Left lung (tissue), 4 donors: ENCODE measurements at regions not wholly inside any gene's neighbourhood (a gene's known extent, or its start where the extent isn't known, plus 50 kb on each side); places are given as distances from the start of the nearest gene placed in this dataset.

Source experiments
- ATAC-seq: fragments of 200-7000 bp; cut with Tn5 transposase; one replicate; pipeline ENCODE4 v1.9.1; 2020; ENCODE audit warnings: moderate library complexity
- DNase-seq, 4 donors: peaks; one replicate each; pipeline ENCODE4 v3.0.0-alpha.2; 2013 to 2020
- H3K27ac ChIP-seq, 2 donors: fragments of 200-600 bp; sonication (generic) in 1 of 2; one replicate each; pipeline versions ENCODE4 v1.5.0 to v1.8.0; 2020 to 2021
- H3K27me3 ChIP-seq, 2 donors: fragments of 200-600 bp; sonication (generic) in 1 of 2; one replicate each; pipeline versions ENCODE4 v1.5.0 to v1.8.0; 2020 to 2021
- H3K36me3 ChIP-seq, 2 donors: fragments of 200-600 bp; sonication (generic) in 1 of 2; one replicate each; pipeline versions ENCODE4 v1.5.0 to v1.8.0; 2020 to 2021
- H3K4me1 ChIP-seq, 2 donors: fragments of 200-600 bp; one replicate each; pipeline ENCODE4 v1.8.0; 2021
- H3K4me3 ChIP-seq, 2 donors: fragments of 200-600 bp; sonication (generic) in 1 of 2; one replicate each; pipeline versions ENCODE4 v1.5.0 to v1.8.0; 2020 to 2021; ENCODE audit warnings: mild to moderate bottlenecking in 1 of 2
- H3K9me3 ChIP-seq, 2 donors: fragments of 200-600 bp; sonication (generic) in 1 of 2; one replicate each; pipeline versions ENCODE4 v1.5.0 to v1.8.0; 2020 to 2021
- intact Hi-C, 2 donors: fragments of 100-400 bp; cut with DNase I; formaldehyde crosslinking; loops; one replicate each; pipeline versions ENCODE4 v1.11.2 to v1.14.2; 2022
- TF ChIP-seq, protein P1 (sequence below), 2 donors: fragments of 200-600 bp; sonication (generic) in 1 of 2; IDR thresholded peaks; one replicate each; pipeline versions ENCODE4 v1.5.0 to v1.8.0; 2021; ENCODE audit warnings: antibody characterized with exemption in 2 of 2
- donor health status: DM: no; HTN: yes; CAD: no.
- donor health status: DM: no; HTN: no; CAD: no.

DNA sequence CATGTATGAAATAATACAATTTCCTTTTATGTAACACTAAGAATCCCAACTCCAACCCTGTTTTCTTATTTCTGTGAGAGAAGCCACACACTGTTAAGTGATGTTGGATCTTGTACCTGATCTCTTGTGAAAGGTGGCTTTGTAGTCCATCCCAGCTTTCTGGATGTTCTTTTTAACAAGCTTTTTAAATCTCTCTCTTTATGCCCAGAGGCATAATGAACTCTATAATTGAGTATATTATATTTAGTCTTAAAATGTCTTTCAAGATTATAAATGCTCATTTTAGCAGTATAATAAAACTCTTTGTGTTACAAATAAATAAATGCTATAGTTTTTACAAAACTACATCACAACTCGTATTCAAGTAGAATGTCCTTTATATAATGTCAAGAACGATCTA is 922.1 kb downstream of the EPHA7 start:
- intact Hi-C loops: no loop called here
- Histone ChIP-seq H3K9me3 (no peaks in the 10 kb centered on the region), H3K4me3 (no peak overlapping the region), H3K36me3 (no peaks in the 10 kb centered on the region), H3K4me1 (no peaks in the 10 kb centered on the region), H3K27ac (no peak overlapping the region), H3K27me3 (no peaks in the 10 kb centered on the region)
- ATAC-seq (no peak), DNase-seq (no peak)
- TF ChIP-seq, protein P1, sequence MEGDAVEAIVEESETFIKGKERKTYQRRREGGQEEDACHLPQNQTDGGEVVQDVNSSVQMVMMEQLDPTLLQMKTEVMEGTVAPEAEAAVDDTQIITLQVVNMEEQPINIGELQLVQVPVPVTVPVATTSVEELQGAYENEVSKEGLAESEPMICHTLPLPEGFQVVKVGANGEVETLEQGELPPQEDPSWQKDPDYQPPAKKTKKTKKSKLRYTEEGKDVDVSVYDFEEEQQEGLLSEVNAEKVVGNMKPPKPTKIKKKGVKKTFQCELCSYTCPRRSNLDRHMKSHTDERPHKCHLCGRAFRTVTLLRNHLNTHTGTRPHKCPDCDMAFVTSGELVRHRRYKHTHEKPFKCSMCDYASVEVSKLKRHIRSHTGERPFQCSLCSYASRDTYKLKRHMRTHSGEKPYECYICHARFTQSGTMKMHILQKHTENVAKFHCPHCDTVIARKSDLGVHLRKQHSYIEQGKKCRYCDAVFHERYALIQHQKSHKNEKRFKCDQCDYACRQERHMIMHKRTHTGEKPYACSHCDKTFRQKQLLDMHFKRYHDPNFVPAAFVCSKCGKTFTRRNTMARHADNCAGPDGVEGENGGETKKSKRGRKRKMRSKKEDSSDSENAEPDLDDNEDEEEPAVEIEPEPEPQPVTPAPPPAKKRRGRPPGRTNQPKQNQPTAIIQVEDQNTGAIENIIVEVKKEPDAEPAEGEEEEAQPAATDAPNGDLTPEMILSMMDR (IDR thresholded peaks at IDR 0.05): no peak

DNA sequence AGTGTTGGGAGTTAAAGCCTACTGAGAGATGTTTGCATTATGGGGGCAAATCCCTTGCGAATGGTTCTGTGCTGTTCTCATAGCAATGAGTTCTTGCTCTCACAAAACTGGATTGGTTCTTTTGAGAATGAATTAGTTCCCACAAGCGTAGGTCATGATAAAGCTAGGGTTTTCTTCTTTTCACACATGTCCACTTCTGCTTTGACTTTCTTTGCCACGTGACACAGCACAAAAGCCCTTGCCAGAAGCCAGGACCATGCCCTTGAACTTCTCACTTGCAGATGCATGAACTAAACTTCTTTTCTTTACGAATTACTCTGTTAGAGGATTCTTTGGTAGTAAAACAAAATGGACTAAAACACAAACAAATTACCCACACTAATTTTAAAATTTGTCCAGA is 922.8 kb downstream of the EPHA7 start:
- intact Hi-C loops: no loop called here
- no peaks in the 10 kb centered on the region for H3K36me3 ChIP-seq
- ATAC-seq: no peak
- H3K4me1 ChIP-seq: no peaks in the 10 kb centered on the region
- DNase-seq: no peak
- H3K27me3 ChIP-seq: no peaks in the 10 kb centered on the region
- no peak overlapping the region for H3K27ac ChIP-seq
- TF ChIP-seq, protein P1 (IDR thresholded peaks at IDR 0.05): no peak
- H3K9me3 ChIP-seq: no peaks in the 10 kb centered on the region
- H3K4me3 ChIP-seq: no peak overlapping the region

DNA sequence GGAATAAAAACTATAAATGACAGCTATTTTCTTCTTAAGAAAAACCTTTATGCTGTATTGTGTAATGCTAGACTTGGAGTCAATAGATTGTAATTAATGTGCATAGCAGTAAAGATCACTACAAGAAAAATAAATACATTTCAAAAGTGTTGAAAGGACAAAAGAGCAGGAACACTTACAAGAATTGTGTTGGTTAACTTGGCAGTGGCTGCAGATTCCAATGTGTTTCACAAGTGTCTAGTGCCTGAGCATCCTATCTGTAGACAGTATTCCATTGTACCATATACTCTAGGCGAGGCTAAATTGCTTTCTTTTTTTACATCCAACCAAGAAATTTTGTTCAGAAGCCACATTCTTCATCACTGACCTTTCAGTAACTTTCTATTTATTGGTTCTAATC is 924.1 kb downstream of the EPHA7 start:
- H3K4me1 ChIP-seq: no peaks in the 10 kb centered on the region
- H3K27ac ChIP-seq: no peak overlapping the region
- DNase-seq (peak in 1 of 4 donors; percentile 1), ATAC-seq (no peak)
- H3K9me3 ChIP-seq: no peaks in the 10 kb centered on the region
- intact Hi-C loops: no loop called here
- no peaks in the 10 kb centered on the region for H3K36me3 ChIP-seq
- H3K4me3 ChIP-seq: no peak overlapping the region
- H3K27me3 ChIP-seq: no peaks in the 10 kb centered on the region
- TF ChIP-seq, protein P1 (IDR thresholded peaks at IDR 0.05): no peak

DNA sequence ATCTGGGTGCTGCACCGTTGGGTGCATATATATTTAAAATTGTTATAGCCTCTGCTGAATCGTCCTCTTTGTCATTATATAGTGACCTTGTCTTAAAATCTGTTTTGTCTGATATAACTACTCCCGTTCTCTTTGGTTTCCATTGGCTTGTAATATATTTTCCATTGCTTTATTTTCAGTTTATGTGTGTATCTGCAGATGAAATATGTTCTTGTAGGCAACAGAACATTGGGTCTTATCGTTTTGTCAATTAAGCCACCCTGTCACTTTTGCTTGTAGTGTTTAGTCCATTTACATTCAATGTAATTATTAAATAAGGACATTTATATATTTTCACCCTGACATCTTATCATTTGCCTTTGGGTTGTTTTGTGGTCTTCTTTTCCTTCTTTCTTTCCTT is 933.9 kb downstream of the EPHA7 start:
- Histone ChIP-seq H3K27me3 (no peaks in the 10 kb centered on the region), H3K36me3 (no peaks in the 10 kb centered on the region), H3K27ac (no peak overlapping the region), H3K4me3 (no peak overlapping the region), H3K4me1 (no peaks in the 10 kb centered on the region), H3K9me3 (peaks cover 0 to 4% of the 10 kb centered on the region in 2 donors)
- intact Hi-C loops: no loop called here
- TF ChIP-seq, protein P1 (IDR thresholded peaks at IDR 0.05): no peak
- DNase-seq: no peak
- no peak for ATAC-seq

DNA sequence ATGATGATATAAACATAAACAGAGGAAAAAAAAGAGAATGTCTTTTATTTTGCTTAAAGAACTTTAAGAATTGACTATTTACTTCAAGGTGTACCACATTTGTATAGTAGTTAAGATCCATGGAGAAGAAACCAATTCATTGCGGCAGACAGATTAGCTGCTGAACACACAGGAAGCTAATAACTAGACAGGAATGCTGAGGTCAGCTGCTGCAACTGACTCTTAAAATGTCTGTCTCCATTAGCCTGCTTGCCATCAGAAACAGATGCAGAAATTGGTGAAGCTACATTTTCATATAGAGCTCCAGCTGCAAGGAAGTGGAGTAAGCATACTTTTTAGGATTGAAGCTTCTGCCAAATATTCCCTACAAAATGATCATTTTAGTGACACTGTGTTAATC is 939.5 kb downstream of the EPHA7 start:
- no peaks in the 10 kb centered on the region for H3K4me1 ChIP-seq
- no peak overlapping the region for H3K27ac ChIP-seq
- no peaks in the 10 kb centered on the region for H3K36me3 ChIP-seq
- DNase-seq: peak in 1 of 4 donors; percentile 11
- intact Hi-C loops: no loop called here
- no peaks in the 10 kb centered on the region for H3K27me3 ChIP-seq
- TF ChIP-seq, protein P1 (IDR thresholded peaks at IDR 0.05): no peak
- no peak for ATAC-seq
- H3K4me3 ChIP-seq: no peak overlapping the region
- peaks cover 0 to 4% of the 10 kb centered on the region in 2 donors for H3K9me3 ChIP-seq
